HepG2 (cell line): ENCODE measurements at regions not wholly inside any gene's neighbourhood (a gene's known extent, or its start where the extent isn't known, plus 50 kb on each side); places are given as distances from the start of the nearest gene placed in this dataset.

ENCODE experiments used
- CTCF ChIP-seq: sonication (generic); formaldehyde crosslinking; IDR thresholded peaks from 2 replicates; pipeline ENCODE4 v1.5.0; 2020; ENCODE audit warnings: mild to moderate bottlenecking, missing genetic modification reagents, moderate library complexity
- POLR2A ChIP-seq, 2 experiments: IDR thresholded peaks; 2 replicates each; pipeline ENCODE4 v1.6.1; 2011; ENCODE audit warnings: low read depth in 2 of 2, low read length in 2 of 2, mild to moderate bottlenecking in 1 of 2, moderate library complexity in 1 of 2; ENCODE audit not compliant: insufficient read depth in 1 of 2
- RAD21 ChIP-seq: fragments of 450-650 bp; formaldehyde crosslinking; IDR thresholded peaks from 2 replicates; pipeline ENCODE4 v1.5.0; 2020; ENCODE audit warnings: mild to moderate bottlenecking
- SMC3 ChIP-seq: IDR thresholded peaks from 2 replicates; pipeline ENCODE4 v1.6.1; 2011; ENCODE audit warnings: low read length, improper control_type of control experiment
- TBP ChIP-seq: sonication (generic); formaldehyde crosslinking; IDR thresholded peaks from 2 replicates; pipeline ENCODE4 v1.5.0; 2020; ENCODE audit warnings: missing genetic modification reagents
- ZNF138 ChIP-seq: sonication (generic); formaldehyde crosslinking; IDR thresholded peaks from 2 replicates; pipeline ENCODE4 v1.5.0; 2020; ENCODE audit warnings: mild to moderate bottlenecking, low read depth, missing genetic modification reagents
- ZNF83 ChIP-seq: sonication (generic); formaldehyde crosslinking; IDR thresholded peaks from 2 replicates; pipeline ENCODE4 v1.4.0; 2020; ENCODE audit warnings: missing genetic modification reagents, mild to moderate bottlenecking, borderline replicate concordance

GRCh38 chr10:2949948-2950354 lies 117.4 kb upstream of the PFKP start:
- TF ChIP-seq ZNF83: no peak
- TF ChIP-seq POLR2A (IDR thresholded peaks at IDR 0.05; ENCODE audit: insufficient read depth in 1 of 2, low read depth in 2 of 2, low read length in 2 of 2): no peak
- TF ChIP-seq RAD21 (CRISPR knock-in tag): no peak
- TF ChIP-seq ZNF138 (CRISPR knock-in tag): no peak
- TF ChIP-seq SMC3: no peak
- no peak for TF ChIP-seq CTCF
- TF ChIP-seq TBP (CRISPR knock-in tag): no peak
